ENCODE measurements at regions not wholly inside any gene's neighbourhood (a gene's known extent, or its start where the extent isn't known, plus 50 kb on each side); places are given as distances from the start of the nearest gene placed in this dataset.

GRCh38 chr18:41458376-41458775 lies 496.7 kb upstream of the PIK3C3 start:
- DNase-seq (ENCODE audit: low spot score), result no peak

GRCh38 chr18:41457765-41458326 lies 497.2 kb upstream of the PIK3C3 start:
- DNase-seq (ENCODE audit: low spot score), result no peak

- DNase-seq (ENCODE audit: low spot score), result no peak
Measured at GRCh38 chr18:41456831-41457230, 498.2 kb upstream of the PIK3C3 start.

DNA sequence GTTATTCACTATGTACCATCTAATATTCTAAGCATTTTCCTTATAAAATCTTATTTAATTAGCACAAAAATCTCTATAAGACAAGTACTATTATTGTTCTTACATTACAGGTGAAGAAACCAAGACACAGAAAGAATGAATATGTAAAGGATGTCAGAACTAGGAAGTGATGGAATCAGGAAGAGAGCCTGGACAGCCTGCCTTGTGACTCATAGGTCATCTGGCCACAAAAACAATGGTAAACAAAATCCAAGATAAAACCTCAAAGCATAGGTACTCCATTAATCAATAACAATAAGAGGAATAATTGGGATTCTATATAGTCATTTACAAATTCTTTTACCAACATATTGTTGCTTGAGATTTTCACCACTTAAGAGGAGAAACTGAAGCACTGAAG lies 505.4 kb upstream of the PIK3C3 start:
- DNase-seq (ENCODE audit: low spot score), result no peak

- no peak for DNase-seq (ENCODE audit: low spot score)
Measured at GRCh38 chr18:41444943-41445342, 510.1 kb upstream of the PIK3C3 start.

- no peak for DNase-seq (ENCODE audit: low spot score)
Measured at GRCh38 chr18:41436772-41437171, 518.3 kb upstream of the PIK3C3 start.

- DNase-seq (ENCODE audit: low spot score), result no peak
Measured at GRCh38 chr18:41418598-41418997, 536.4 kb upstream of the PIK3C3 start.

- DNase-seq (ENCODE audit: low spot score), result no peak
Measured at GRCh38 chr18:41416044-41416443, 539.0 kb upstream of the PIK3C3 start.

DNA sequence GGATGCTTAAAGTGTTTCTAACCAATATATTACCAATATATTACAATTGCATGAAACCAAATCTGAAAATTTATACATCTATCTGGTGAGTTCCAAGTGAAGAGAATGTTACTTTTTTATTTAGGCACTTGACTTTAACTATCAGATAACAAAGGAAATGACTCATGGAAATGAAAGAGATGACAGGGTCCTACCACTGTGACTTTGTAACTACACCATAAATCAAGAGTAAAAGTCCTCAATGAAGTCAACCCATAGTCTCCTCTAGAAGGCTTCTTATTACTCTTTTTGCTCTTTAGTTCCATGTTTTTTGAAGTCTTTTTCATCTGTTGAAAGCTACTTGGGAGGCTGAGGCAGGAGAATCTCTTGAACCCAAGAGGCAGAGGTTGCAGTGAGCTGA lies 545.0 kb upstream of the PIK3C3 start:
- DNase-seq (ENCODE audit: low spot score), result no peak

- DNase-seq (ENCODE audit: low spot score), result no peak
Measured at GRCh38 chr18:41406834-41407233, 548.2 kb upstream of the PIK3C3 start.

DNA sequence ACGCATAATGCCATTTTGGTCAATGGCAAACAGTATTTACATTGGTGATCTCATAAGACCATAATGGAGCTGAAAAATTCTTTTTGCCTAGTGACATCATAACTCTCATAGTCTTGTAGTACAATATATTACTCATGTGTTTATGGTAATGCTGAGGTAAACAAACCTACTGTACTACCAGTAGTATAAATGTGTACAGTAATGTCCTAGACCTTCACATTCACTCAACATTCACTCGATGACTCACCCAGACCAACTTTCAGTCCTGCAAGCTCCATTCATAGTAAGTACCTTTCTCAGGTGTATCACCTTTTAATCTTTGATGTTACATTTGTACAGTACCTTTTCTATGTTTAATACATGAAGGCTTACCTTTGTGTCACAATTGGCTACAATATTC lies 558.2 kb upstream of the PIK3C3 start:
- no peak for DNase-seq (ENCODE audit: low spot score)

- DNase-seq (ENCODE audit: low spot score), result no peak
Measured at GRCh38 chr18:41396211-41396610, 558.8 kb upstream of the PIK3C3 start.

DNA sequence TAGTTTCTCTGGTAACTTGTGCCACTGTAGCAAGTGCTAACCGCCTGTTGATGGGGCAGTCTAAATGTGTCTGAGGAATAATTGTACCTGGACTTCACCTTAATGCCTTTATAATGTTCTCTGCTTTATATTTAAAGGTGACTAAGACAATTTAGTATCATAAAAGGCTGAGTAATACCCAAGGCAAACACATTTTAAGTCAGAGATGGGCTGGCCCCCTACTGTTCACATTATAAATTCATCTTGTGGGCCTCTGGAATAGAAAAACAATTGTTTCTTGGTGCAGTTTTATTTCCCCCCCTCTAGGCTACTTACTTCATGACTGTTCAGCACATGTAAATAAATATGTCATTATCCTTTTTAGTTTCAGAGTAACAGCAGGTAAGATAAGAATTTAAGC lies 559.3 kb upstream of the PIK3C3 start:
- peak; percentile 6 for DNase-seq (ENCODE audit: low spot score)

DNA sequence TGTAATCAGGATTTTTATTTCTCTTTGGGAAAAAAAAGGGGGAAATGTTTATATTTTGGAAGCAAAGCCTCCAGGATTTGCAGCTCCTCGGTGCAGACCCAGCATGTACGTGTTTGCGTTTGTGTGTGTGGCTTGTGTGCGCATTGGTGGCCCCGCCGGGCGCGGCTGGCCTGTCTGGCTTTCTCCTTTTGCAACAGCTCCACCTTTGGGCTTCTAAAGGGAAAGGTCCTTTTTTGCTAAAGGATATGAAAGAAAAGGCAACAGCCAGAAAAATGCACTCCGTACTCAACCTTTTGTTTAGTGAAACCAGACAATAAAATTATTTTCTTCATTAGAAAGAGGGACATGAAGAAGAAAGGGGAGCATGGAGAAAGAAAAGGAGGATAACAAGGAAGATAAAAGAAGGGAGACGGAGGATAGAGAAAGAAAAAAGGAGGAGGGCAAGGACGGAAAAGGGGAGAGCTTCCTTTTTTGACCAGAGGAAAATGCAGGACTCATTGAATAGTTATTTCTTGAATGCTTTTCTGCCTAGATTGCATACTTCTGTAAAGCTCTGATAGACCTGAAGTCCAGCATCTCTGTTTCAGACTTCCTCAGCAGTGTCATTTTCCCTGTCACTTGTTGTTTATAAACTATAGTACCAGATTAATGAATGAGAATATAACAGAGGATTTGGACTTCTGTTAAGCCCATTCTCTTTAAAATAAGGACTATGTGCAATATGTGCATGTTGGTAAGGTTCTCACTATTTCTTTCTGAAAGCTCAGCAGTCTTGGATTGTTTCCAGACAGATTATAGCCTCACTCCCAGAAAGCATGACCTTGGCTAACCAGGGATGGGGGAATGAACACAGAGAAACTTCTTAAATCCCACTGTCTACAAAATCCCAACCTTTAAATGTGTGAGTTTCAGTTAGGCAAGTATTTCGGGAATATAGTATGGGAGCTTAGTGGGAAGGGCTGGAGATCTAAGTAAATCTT lies 563.1 kb upstream of the PIK3C3 start:
- DNase-seq (ENCODE audit: low spot score), result peak; percentile 44

- no peak for DNase-seq (ENCODE audit: low spot score)
Measured at GRCh38 chr18:41390309-41390708, 564.7 kb upstream of the PIK3C3 start.

DNA sequence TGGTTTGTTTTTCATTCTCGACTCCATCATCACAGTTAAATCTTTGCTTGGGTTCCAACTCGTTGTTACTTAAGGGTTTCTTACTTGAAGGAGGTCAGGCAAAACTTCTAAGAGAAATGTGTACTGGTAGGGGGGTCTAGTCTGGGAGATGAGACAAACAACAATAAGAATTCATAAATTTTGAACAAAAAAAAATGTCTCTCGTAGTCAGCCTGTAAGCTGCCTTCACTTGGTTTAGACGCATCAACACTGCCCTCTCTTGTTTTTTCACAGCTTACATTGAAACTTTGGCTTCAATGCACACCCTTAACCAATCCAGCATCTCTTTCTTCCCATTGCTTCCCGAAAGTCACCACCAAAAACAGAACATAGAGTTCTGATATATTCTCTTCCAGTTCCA lies 576.4 kb upstream of the PIK3C3 start:
- DNase-seq (ENCODE audit: low spot score), result no peak

DNA sequence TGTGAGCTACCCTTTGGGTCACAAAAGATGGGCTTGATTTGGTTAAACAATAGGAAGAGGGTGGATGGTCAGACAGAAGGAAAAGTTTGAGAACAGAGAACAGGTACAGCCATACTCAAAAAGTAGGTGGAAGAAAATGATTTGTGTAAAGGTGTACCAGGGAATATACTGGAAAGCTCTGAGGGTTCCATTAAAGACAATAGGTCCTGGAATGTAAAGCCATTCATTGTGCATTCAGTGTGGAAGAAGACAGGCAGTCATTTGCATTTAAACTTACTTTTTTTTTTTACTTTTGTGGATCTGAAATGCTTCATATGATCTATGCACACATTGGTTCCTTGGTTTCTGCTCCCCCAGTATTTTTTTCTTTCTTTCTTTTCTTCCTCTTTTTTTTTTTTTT lies 581.4 kb upstream of the PIK3C3 start:
- DNase-seq (ENCODE audit: low spot score), result no peak

DNA sequence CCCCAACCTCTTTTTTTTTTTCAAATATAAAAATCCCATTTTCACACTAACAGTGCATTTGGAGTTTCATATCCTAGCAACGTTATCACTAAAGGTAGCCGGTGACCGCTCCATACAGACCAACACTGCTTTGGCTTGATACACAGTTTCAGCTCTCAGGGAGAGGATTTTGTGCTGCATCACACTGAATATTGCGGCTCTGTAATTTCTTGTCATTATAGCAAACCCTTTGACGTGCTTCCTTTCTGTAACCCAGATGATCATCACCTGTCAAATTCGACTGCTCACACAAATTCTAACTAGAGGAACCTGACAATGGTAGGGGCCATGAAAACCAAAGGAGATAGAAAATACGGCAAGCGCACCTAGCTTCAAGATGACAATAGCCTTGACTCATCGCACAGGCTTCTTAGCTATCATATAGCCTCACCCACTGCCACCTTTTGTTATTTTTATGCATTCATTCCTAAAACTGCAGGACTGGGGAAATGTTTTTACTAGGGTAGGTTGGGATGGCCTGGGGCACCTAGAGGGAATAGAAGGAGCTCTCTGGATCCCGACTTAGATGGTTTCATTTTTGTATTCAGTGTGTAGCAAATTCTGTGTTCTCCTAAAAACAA lies 582.9 kb upstream of the PIK3C3 start:
- DNase-seq (ENCODE audit: low spot score), result no peak

DNA sequence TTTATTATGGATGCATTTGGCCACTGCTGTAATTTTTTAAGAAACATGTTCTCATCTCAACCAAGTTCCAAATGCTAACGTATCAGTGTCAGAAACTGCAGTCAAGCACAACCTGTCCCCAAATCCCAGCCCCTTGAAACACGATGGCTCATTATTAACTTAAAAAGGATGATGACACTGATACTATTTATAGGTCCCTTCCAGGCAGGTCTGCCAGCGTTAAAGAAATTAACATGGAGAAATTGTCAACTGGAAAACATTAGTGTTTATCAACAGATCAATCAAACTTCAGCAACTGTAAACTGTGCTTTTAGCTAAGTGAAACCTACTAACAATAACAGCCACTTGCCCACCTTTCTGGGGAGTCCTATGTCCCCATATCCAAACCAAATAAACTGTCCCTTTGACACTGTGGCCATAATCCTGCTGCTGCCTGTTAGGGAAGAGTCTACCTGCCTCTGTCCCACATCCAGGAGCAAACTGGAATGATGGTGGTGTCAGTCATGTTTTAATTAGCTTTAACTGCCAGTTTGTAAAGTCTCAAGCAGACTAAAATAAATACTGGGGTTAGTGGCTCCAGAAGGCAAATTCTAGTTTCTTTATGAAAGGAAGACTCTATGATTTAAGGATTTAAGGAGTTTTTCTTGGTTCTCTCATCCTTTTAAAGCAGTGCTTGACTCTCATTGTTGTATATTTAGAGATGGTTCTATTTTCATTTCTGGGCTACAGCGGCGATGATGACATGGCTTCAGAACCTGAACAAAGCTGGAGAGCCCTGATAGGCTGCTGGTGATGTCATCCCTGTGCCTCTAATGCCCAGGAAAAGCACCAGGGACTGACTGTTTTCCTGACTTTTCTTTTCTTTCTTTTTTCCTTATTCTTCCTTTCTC lies 583.6 kb upstream of the PIK3C3 start:
- no peak for DNase-seq (ENCODE audit: low spot score)

- DNase-seq (ENCODE audit: low spot score), result no peak
Measured at GRCh38 chr18:41370740-41371139, 584.3 kb upstream of the PIK3C3 start.

GRCh38 chr18:41357708-41358107 lies 597.3 kb upstream of the PIK3C3 start:
- DNase-seq (ENCODE audit: low spot score), result no peak
